MG63 (cell line): ENCODE measurements at regions not wholly inside any gene's neighbourhood (a gene's known extent, or its start where the extent isn't known, plus 50 kb on each side); places are given as distances from the start of the nearest gene placed in this dataset.
"Not testable (repeated sequence)": the region's sequence is repeated elsewhere in the genome, so short reads cannot be mapped to it uniquely, and the experiment has no call there.

Source experiments
- DNase-seq: peaks from one replicate; pipeline ENCODE4 v3.0.0-alpha.2; 2020
- H3K27me3 ChIP-seq: fragments of 250-450 bp; sonication (Bioruptor Pico); 2 replicates; pipeline ENCODE4 v1.5.1; 2020; ENCODE audit warnings: mild to moderate bottlenecking, moderate library complexity
- H3K36me3 ChIP-seq: fragments of 250-450 bp; sonication (Bioruptor Pico); 2 replicates; pipeline ENCODE4 v1.5.1; 2020; ENCODE audit warnings: mild to moderate bottlenecking, moderate library complexity
- H3K4me3 ChIP-seq: fragments of 250-450 bp; sonication (Bioruptor Pico); 2 replicates; pipeline ENCODE4 v1.5.1; 2020; ENCODE audit warnings: mild to moderate bottlenecking, moderate library complexity
- H3K9me3 ChIP-seq: fragments of 250-450 bp; sonication (Bioruptor Pico); 2 replicates; pipeline ENCODE4 v1.5.1; 2020; ENCODE audit warnings: mild to moderate bottlenecking, moderate library complexity

GRCh38 chr13:66180836-66181235 is 1049.3 kb downstream of the PCDH9 start:
- DNase-seq, result peak; percentile 57
- H3K9me3 ChIP-seq, result no peaks in the 10 kb centered on the region
- no peak overlapping the region for H3K4me3 ChIP-seq
- H3K27me3 ChIP-seq, result no peaks in the 10 kb centered on the region
- no peaks in the 10 kb centered on the region for H3K36me3 ChIP-seq

GRCh38 chr13:66171920-66172319 is 1058.2 kb downstream of the PCDH9 start:
- DNase-seq, result no peak
- no peak overlapping the region for H3K4me3 ChIP-seq

GRCh38 chr13:66162470-66162869 is 1067.7 kb downstream of the PCDH9 start:
- Histone ChIP-seq H3K27me3 (no peaks in the 10 kb centered on the region), H3K9me3 (no peaks in the 10 kb centered on the region)
- no peak for DNase-seq

More at GRCh38 chr13:66171920-66172319, 1058.2 kb downstream of the PCDH9 start:
- H3K27me3 ChIP-seq, result no peaks in the 10 kb centered on the region
- no peaks in the 10 kb centered on the region for H3K9me3 ChIP-seq
- H3K36me3 ChIP-seq, result no peaks in the 10 kb centered on the region

GRCh38 chr13:66159511-66159910 is 1070.6 kb downstream of the PCDH9 start:
- Histone ChIP-seq H3K27me3 (no peaks in the 10 kb centered on the region), H3K4me3 (no peak overlapping the region), H3K36me3 (no peaks in the 10 kb centered on the region), H3K9me3 (no peaks in the 10 kb centered on the region)
- DNase-seq, result no peak

More at GRCh38 chr13:66162470-66162869, 1067.7 kb downstream of the PCDH9 start:
- H3K36me3 ChIP-seq, result no peaks in the 10 kb centered on the region
- H3K4me3 ChIP-seq, result no peak overlapping the region

GRCh38 chr13:66154976-66155375 is 1075.2 kb downstream of the PCDH9 start:
- no peaks in the 10 kb centered on the region for H3K27me3 ChIP-seq
- no peak overlapping the region for H3K4me3 ChIP-seq
- no peak for DNase-seq

GRCh38 chr13:66154354-66154753 is 1075.8 kb downstream of the PCDH9 start:
- no peak for DNase-seq
- Histone ChIP-seq H3K9me3 (no peaks in the 10 kb centered on the region), H3K4me3 (no peak overlapping the region), H3K27me3 (no peaks in the 10 kb centered on the region), H3K36me3 (no peaks in the 10 kb centered on the region)

More at GRCh38 chr13:66154976-66155375, 1075.2 kb downstream of the PCDH9 start:
- H3K9me3 ChIP-seq, result no peaks in the 10 kb centered on the region
- H3K36me3 ChIP-seq, result no peaks in the 10 kb centered on the region

GRCh38 chr13:66152596-66152995 is 1077.5 kb downstream of the PCDH9 start:
- DNase-seq, result no peak
- Histone ChIP-seq H3K36me3 (no peaks in the 10 kb centered on the region), H3K4me3 (no peak overlapping the region), H3K9me3 (no peaks in the 10 kb centered on the region), H3K27me3 (no peaks in the 10 kb centered on the region)

GRCh38 chr13:66144357-66144756 is 1085.8 kb downstream of the PCDH9 start:
- H3K36me3 ChIP-seq, H3K4me3 ChIP-seq: not testable (repeated sequence)

GRCh38 chr13:66139701-66140100 is 1090.4 kb downstream of the PCDH9 start:
- no peaks in the 10 kb centered on the region for H3K36me3 ChIP-seq
- no peaks in the 10 kb centered on the region for H3K9me3 ChIP-seq
- no peak overlapping the region for H3K4me3 ChIP-seq
- no peak for DNase-seq
- no peaks in the 10 kb centered on the region for H3K27me3 ChIP-seq

More at GRCh38 chr13:66144357-66144756, 1085.8 kb downstream of the PCDH9 start:
- not testable (repeated sequence) for H3K27me3 ChIP-seq, DNase-seq, H3K9me3 ChIP-seq

- Histone ChIP-seq H3K27me3 (no peaks in the 10 kb centered on the region), H3K36me3 (no peaks in the 10 kb centered on the region), H3K9me3 (no peaks in the 10 kb centered on the region), H3K4me3 (no peak overlapping the region)
- DNase-seq, result no peak
These were observed 1090.9 kb downstream of the PCDH9 start for GRCh38 chr13:66139250-66139649.

GRCh38 chr13:66138172-66138811 is 1091.8 kb downstream of the PCDH9 start:
- DNase-seq, result no peak
- Histone ChIP-seq H3K4me3 (no peak overlapping the region), H3K9me3 (no peaks in the 10 kb centered on the region), H3K36me3 (no peaks in the 10 kb centered on the region), H3K27me3 (no peaks in the 10 kb centered on the region)

GRCh38 chr13:66137384-66137783 is 1092.8 kb downstream of the PCDH9 start:
- Histone ChIP-seq H3K4me3 (no peak overlapping the region), H3K9me3 (no peaks in the 10 kb centered on the region), H3K36me3 (no peaks in the 10 kb centered on the region), H3K27me3 (no peaks in the 10 kb centered on the region)
- DNase-seq, result no peak

GRCh38 chr13:66128692-66129269 is 1101.4 kb downstream of the PCDH9 start:
- DNase-seq, result no peak
- Histone ChIP-seq H3K9me3 (no peaks in the 10 kb centered on the region), H3K36me3 (no peaks in the 10 kb centered on the region), H3K27me3 (no peaks in the 10 kb centered on the region; the same call in 1 of the 2 replicates), H3K4me3 (no peak overlapping the region)

GRCh38 chr13:66128201-66128600 is 1101.9 kb downstream of the PCDH9 start:
- no peak overlapping the region for H3K4me3 ChIP-seq
- no peak for DNase-seq
- H3K36me3 ChIP-seq, result no peaks in the 10 kb centered on the region
- no peaks in the 10 kb centered on the region; the same call in 1 of the 2 replicates for H3K27me3 ChIP-seq
- no peaks in the 10 kb centered on the region for H3K9me3 ChIP-seq

- H3K36me3 ChIP-seq, result no peaks in the 10 kb centered on the region
- DNase-seq, result no peak
- H3K9me3 ChIP-seq, result no peaks in the 10 kb centered on the region
- no peak overlapping the region for H3K4me3 ChIP-seq
- no peaks in the 10 kb centered on the region for H3K27me3 ChIP-seq
These were observed 1112.6 kb downstream of the PCDH9 start for GRCh38 chr13:66117563-66117962.

- H3K9me3 ChIP-seq, result no peaks in the 10 kb centered on the region
- no peak overlapping the region for H3K4me3 ChIP-seq
- no peaks in the 10 kb centered on the region for H3K27me3 ChIP-seq
- no peak for DNase-seq
- no peaks in the 10 kb centered on the region for H3K36me3 ChIP-seq
These were observed 1116.1 kb downstream of the PCDH9 start for GRCh38 chr13:66113882-66114526.

- no peak for DNase-seq
- Histone ChIP-seq H3K4me3 (no peak overlapping the region), H3K36me3 (no peaks in the 10 kb centered on the region), H3K27me3 (no peaks in the 10 kb centered on the region), H3K9me3 (no peaks in the 10 kb centered on the region)
These were observed 1118.5 kb downstream of the PCDH9 start for GRCh38 chr13:66111628-66112027.

- DNase-seq, result no peak
- Histone ChIP-seq H3K4me3 (no peak overlapping the region), H3K27me3 (no peaks in the 10 kb centered on the region), H3K36me3 (no peaks in the 10 kb centered on the region), H3K9me3 (no peaks in the 10 kb centered on the region)
These were observed 1123.9 kb downstream of the PCDH9 start for GRCh38 chr13:66106246-66106645.
